ENCODE measurements at regions not wholly inside any gene's neighbourhood (a gene's known extent, or its start where the extent isn't known, plus 50 kb on each side); places are given as distances from the start of the nearest gene placed in this dataset.

DNA sequence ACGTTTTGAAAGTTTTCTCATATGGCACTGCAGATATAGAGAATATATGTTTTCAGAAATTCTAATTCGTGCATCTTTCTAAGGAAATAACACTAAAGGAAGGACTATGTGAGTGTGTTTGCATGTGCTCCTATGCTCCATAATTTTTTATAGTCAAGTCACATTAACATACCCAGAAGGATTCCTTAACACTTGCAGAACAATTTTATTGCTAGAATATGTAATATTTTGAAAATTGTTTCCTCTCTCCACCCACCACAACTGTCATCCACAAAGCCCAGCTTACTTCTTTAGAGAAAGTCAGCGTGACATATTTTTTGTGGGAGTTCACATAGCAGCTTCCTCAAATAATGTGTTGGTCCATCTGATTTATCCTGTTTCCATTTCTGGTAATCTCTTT is 604.6 kb upstream of the MGAT4C start:
- no peak for DNase-seq

DNA sequence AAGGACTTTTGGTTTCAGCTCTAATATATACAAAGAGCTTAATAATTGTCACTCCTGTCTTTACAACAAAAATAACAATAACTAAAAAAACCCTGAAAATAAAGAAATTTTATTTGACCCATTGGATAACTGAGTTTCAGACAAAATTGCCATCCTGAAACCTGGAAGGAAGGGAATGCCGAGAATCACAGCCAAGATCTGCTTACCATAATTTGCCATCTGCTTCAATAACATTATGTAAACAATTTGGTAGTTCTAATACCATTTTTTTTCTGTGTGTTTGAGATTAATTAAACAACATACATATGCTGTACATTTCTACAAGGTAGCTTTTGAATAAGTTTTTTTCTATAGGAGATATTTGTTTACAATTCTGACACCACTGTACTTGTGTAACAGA is 596.3 kb upstream of the MGAT4C start:
- DNase-seq: no peak

DNA sequence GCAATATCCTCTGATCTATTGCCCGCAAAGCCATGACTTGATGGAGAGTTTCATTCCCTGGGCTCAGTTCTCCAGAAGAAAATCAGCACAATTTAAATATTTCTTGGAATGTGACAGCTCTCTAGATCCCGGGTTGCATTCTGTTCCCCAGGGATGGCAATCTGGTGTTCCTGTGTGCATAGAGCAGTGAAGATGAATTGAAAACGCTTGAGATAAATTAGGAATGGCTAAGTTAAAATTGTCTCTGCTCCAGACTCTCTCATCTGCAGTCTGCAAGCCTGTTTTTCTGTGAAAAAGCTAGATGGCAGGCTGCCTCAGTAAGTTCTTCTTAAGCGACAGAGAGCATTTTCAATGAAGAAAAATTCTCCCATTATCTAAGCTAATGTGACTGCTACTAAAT is 582.5 kb upstream of the MGAT4C start:
- no peak for DNase-seq

DNA sequence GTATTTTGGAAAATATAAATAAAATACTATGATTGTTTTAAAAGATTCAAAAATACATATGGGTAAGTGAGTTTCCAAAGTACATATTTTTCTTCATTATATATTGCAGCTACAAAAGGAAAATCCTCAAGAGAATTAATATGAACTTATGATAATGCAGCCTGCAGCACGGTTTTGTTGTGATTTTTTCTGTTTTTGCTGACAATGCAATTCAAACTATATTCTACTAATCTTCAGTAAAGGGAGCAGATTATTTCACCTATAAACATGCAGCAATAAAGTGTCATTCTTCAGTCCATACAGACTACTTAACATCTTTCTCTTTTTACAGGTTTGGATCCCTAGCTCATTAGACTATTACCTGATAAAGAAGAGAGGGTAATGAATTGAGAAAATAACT is 582.1 kb upstream of the MGAT4C start:
- DNase-seq: no peak

DNA sequence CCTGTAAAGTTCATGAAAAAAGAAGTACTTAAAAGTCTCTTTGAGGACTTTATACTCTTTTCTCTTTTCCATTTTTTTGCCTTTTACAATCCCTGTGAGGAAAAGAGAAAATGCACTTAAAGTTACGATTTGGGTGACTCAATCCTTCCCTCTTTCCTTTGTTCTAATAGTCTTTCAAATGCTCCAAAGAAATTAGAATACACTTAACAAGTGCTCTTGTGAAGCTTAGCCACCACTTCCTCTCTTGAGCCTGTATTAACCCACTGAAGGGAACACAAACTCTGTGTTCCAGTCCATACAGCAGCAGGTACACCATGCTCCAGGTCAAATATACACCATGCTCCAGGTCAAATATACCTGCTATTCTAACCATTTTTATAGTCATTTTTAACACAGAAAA is 581.1 kb upstream of the MGAT4C start:
- DNase-seq: no peak

DNA sequence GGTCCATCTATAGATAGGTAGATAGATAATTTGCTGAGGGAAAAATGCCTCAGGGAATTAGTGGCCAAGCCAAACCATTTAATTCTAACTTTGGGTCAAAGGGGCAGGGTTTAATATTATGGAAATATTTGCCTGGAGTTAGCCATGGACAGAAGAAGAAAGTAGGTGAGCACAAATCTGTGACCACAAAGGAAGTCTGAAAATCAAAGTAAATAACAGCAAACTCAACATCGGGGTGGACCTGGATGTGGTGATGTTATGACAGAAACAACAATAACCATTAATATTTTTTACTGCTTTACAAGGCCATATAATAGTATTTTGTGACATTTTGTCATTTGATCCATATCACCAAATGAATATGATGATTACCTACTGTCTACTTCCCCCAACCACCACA is 578.0 kb upstream of the MGAT4C start:
- no peak for DNase-seq

DNA sequence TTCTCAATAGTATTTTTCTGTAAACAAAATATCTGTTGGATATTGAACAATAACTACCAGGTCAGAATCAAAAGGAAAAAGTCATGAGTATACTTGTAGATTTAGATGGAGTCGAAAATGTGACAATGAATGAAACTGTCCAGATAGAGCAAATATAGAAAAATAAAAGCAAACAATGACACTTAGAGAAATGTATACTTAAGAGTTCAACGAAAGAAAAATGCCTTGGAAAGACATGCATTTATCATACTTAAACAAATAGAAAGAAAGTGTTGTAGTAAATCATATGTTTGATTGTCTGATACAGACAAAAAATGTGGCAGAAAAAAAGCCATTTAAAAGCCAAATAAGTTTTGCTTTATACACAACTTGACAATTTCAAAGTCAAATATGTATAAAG is 571.2 kb upstream of the MGAT4C start:
- DNase-seq: no peak

DNA sequence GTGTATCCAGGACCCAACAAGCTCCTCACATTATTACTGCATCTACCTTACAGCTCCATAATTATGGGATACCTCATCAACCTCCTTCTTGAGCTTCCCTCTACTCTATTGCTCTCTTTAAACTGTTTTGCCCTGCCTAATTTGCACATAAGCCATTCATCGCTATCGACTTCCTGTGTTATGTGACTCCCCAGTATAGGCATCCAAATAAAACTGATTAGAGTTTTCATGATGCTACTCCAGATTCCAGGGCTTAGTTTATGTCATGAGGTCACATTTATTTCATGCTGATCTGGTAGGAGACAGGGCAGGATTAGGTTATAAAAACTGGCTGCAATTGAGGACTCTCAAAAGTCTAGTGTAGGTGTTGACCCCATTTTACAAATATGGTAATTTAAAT is 569.9 kb upstream of the MGAT4C start:
- no peak for DNase-seq

DNA sequence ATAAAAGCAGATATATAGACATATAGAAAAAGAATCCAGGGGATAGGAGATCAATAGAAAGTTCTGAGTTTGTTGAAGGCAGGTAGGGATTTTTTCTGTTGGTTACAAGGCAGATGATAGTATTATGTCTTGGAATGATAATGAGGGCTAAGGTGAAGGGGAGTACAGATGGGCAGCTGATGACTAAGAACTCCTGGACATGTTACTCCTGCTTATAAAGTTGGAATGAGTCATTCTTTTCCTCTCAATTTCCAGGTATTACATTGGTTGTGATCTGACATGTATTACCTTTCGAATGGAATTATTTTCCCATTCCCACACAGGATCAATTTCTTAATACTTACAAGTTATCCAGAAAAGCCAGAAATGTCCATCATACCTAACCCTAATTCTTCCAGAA is 545.2 kb upstream of the MGAT4C start:
- DNase-seq: no peak

DNA sequence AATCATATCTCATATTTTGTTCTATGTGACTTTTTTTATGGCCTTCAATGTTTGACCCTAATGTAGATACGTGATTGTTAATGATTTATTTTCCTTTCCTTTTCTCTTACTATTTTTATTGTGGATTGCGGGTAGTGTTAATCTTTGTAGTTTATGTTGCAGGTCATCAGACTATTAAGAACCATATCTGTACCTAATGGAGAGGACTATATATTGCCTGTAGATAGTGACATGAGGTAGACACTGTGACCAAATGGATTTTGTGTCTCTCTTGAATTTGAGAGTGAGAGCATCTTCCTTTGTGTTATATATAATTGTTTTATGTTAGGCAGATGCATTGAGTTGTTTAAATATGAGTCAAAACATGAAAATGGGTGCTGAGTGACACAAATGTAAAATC is 543.4 kb upstream of the MGAT4C start:
- peak; percentile 37 for DNase-seq

DNA sequence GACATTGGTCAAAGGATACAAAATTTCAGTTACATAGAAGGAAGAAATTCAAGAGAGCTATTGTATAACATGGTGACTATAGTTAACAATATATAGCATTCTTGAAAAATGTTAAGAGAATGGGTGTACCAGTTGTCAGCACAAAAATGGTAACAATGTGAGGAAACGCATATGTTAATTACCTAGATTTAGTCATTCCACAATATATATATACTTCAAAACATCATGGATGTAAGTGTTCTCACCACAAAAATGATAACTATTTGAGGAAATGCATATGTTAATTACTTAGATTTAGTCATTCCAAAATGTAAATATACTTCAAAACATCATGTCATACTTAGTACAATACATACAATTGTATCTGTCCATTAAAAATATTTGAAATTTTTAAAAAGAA is 540.4 kb upstream of the MGAT4C start:
- no peak for DNase-seq

DNA sequence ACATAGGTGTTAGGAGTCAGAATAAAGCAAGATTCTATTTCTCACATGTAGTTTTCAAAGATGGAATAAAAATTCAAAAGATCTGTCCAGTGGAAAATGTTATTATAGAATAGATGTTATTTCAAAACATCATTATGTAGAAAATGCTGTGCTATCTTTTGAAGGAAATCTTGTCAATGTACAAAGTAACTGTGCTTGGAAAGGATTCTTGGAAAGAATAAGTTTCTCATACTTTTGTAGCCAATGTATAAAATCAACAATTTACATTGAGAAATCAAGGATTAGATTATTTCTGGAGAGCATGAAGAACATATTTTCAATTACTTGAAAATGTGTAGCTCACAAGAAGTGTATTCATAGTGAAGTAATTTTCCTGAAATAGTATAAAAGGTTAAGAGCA is 532.5 kb upstream of the MGAT4C start:
- no peak for DNase-seq

DNA sequence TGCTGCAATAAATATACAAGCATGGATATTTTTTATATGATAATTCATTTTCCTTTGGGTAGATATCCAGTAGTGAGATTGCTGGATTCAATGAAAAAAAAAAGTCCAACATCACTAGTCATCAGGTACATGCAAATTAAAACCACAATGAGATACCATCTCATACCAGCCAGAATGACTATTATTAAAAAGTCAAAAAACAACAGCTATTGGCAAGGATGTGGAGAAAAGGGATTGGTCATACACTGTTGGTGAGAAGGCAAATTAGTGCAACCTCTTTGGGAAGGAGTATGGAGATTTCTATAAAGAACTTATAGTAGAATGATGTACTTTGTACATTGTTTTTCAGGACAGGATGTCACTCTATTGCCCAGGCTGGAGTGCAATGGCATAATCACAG is 531.2 kb upstream of the MGAT4C start:
- DNase-seq: no peak

DNA sequence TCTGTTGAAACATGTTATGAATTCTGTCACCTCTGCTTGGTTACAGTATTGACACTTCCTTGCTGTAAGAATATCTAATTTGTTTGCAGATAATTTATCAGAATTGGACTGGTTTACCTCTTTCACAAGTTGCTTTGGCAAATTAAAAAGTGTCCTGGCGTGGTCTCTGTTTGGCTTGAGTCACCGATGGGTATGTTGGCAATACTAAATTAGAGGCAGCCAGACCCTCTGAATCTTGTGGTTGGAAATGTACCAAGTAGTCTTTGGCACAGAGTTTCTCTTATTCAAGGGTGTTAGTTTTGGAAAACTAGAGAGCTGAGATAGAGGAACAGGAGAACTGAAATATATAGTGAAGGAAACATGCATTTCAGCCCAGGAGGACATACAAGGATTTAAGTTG is 521.1 kb upstream of the MGAT4C start:
- no peak for DNase-seq

DNA sequence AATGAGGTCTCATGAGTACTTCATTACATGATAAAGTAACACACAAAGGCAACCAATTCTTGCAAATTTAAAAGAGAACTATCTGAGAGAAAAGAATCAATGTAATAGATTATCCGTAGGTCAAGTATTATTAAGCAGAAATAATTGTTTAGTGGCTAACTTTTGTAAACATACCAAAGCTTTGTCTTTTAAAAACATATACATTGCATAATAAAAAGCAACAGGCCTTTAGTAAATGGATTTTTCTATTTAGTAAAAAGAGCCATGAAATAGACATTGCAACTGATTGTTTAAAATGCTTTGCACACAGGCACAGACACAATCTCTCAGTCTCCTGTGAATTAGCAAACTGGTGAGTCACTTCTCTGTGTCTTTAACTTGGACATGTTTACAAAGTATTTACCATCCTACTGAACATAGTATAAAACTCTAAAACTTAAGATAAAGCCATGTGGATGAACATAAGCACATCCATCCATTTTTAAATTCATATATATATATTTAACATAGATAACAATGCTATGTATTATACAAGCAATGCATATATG is 518.7 kb upstream of the MGAT4C start:
- DNase-seq: no peak

DNA sequence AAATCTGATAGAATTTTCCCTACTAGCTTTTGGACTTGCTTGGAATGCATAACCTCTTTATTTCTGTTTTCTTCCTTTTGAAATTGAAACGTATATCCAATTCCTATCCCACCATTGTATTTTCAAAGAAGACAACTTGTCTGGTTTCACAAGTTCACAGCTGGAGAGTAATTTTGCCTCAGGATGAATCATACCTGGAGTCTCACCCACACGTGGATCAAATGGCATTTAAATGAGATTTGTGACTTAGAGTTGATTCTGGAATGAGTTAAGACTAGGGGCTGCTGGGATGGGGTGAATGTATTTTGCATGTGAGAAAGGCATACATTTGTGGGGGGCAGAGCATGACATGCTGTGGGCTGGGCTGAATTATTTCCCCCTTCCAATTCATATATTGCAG is 516.5 kb upstream of the MGAT4C start:
- DNase-seq: no peak

DNA sequence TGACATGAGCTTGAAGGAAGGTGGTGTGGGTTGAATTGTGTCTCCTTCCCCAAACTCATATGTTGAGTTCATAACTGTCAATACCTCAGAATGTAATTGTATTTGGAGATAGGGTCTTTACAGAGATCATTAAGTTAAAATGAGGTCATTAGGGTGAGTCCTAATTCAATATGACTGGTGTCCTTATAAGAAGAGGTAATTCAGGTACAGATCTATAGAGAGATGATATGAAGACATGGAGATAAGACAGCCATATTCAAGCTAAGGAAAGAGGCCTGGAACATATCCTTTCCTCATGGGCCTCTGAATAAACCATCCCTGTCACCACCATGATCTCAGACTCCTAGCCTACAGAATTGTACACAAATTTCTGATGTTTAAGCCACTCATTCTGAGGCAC is 514.7 kb upstream of the MGAT4C start:
- no peak for DNase-seq

DNA sequence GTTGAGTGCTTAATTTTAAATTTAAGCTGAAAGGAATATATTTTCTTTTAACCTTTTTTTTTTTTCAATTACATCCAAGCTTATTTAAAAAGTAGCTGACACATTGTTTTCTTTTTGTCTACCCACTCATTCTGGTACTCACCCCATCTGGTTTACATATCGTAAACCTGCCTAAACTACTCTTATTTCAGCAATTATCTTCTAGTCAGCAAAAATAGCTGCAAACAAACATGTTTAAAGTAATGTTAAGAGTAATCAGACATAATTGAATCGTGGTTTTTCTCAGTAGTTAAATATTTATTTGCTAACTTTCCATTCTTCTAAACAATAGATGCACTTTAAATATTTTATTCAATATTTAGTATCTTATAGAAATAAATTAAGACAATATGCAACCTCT is 492.7 kb upstream of the MGAT4C start:
- no peak for DNase-seq

DNA sequence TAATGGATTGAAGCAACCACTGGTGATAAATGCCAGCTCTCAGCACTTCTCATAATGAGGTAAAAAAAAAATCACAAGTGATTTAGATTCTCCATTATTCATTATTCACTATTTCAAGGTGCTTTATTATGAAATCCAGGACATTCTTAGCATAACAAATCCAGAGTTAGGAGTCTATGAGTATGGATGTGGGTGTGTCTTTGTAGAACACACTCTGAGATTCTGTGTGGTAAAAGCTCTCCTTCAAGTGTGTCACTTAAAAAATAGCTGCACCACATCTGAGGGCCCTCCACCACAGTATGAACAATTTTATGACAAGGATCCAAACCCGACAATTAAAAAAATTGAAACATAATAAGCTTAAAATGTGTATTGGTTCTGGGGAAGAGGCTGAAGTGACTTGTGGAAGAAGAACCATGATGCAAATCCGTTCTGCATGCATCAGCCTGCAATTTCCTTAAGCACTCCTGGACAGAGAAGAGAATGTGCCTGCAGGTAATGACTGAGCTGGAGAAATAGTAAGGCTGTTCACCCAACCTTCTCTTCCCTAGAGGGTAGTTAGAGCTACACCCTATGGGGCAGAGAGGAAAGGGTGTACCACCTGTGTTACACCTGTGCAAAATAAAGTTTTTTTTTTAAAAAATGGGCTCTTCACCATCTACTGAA is 488.5 kb upstream of the MGAT4C start:
- DNase-seq: no peak

DNA sequence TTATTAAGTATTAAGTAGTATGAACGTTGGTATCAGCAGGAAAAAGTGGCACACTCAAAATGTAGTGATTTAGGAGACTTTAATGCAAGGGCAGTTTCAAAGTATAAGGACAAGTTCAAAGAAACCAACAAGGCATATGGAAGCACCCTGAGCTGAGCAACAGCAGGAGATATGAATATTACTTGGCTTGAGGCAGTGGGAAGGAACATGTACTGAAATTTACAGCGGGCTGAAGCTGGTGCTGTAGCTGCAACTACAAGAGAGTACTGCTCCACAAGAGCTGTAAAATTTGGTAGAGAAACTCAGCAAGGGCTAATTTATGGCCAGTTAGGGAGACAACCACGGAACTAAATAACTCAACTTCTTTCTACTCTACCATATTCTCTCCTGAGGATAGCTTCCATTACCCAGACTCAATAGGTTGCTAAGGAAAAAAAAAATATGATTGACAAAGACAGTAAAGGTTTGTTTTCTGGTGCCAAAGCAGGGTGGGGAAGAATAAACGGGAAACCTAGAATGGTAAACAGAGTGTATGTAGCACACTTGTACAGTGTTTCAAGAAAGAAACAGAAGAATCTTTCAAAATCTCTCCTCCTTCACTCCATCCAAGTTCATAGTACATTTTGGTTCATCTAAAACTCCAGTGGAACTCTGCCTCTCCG is 487.8 kb upstream of the MGAT4C start:
- DNase-seq: no peak

DNA sequence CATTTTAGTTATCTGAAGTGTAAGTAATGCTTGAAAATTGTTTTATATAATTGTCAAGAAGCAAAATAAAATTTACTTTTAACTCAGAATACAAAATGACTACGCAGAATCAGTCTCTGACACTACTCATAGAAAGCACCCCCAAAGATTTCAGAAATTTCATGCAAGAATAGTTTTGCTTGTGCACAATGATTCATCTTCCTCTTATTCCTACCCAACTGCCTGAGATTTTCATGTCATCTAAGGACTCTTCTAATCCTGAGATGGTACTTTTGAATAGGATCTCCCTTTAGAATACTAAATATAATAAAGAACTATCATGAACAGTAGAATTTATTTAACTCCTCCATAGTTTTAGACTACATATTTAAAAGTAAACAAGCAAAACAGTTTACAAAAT is 485.3 kb upstream of the MGAT4C start:
- no peak for DNase-seq

DNA sequence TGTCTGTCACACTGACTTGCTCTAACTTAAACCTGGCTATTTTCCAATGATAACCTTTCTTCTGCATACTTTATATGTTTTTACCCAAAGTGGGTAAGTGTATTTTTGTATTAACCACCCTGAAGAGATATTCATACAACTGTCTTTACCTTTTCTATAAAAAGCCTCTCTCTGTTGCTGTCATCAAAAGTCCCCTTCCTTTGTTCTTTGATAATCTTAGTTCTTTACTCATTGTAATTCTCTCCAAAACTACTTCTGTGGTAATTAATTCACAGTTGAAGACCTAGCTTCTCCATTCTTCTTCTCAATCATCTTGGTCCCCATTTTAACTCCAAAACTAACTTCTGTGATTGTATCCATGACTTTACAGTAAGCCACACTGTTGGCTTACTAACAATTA is 479.7 kb upstream of the MGAT4C start:
- no peak for DNase-seq

DNA sequence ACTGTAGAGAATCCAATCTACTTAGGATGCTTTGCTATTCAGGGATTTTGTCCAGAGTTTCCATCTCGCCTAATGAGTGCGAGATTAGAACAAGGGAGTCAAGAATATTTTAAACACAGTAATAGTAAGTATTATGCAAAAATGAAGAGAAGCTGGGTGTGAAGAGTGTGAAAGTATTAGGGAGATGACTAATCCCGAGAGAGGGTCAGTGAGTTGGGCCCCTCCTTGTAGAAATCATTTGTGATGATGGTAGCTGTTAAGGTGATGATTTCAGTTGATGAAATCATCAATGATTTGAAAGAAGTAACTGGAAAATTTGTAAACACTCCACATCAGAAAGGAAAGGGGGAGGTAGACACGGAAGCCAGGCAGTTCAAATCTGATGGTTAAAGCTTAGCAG is 478.9 kb upstream of the MGAT4C start:
- DNase-seq: no peak

DNA sequence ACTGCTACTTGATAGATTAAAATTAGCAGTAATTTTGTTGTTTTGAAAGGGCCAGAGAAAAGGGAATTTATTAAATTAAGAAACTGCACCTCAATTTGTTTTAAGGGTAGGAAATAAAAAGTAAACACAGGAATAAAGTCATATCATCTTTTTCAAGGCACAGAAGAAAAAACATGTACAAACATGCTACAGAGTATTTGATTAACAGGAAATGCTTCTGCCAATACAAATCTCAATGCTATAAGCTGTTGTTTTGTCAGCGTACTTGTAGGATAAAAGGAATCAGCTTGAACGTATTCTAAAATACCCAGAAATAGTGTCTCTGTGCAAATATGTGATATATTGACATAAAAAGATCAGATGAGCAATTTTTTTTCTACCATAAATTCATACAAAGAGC is 474.0 kb upstream of the MGAT4C start:
- DNase-seq: no peak

DNA sequence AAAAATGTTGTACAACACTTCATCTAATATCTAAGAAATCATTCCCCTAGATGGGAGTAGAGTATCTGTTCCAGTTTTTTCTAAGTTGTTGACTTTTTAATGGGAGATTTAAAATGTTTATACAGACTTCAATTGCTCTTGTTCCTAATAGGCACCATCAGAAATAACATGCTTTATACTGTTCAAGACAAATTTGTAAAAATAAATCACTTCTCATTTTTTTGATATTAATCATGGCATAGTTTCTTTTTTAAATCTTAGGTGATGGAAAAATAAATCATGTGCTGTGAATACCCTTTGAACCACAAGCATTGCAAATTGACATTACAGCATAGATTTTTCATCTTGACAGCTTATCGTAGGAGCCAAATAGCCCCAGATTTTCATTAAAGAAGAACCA is 473.5 kb upstream of the MGAT4C start:
- no peak for DNase-seq
